Vagina (tissue), 2 donors: ENCODE measurements at regions not wholly inside any gene's neighbourhood (a gene's known extent, or its start where the extent isn't known, plus 50 kb on each side); places are given as distances from the start of the nearest gene placed in this dataset.

ENCODE experiments used
- DNase-seq, 2 donors: peaks; one replicate each; pipeline ENCODE4 v3.0.0-alpha.2; 2017; ENCODE audit errors: extremely low spot score in 2 of 2
- H3K27ac ChIP-seq: fragments of 200-600 bp; sonication (generic); one replicate; pipeline ENCODE4 v1.5.1; 2019
- H3K27me3 ChIP-seq: fragments of 200-600 bp; sonication (generic); one replicate; pipeline ENCODE4 v1.5.1; 2019
- H3K36me3 ChIP-seq, 2 donors: fragments of 200-600 bp; sonication (generic); one replicate each; pipeline ENCODE4 v1.5.1; 2017 to 2019
- H3K4me1 ChIP-seq: fragments of 200-600 bp; sonication (generic); one replicate; pipeline ENCODE4 v1.5.1; 2019
- H3K4me3 ChIP-seq, 2 donors: fragments of 200-600 bp; sonication (generic); 1 replicate in 1 of 2; 2 replicates in 1 of 2; pipeline ENCODE4 v1.5.1; 2016 to 2019
- H3K9me3 ChIP-seq: fragments of 200-600 bp; sonication (generic); one replicate; pipeline ENCODE4 v1.5.1; 2019
- CTCF ChIP-seq, 3 experiments: fragments of 450-650 bp in 2 of 3; fragments of 200-600 bp in 1 of 3; sonication (generic) in 1 of 3; IDR thresholded peaks; one replicate each; pipeline ENCODE4 v1.5.1; 2017 to 2019; ENCODE audit warnings: antibody characterized with exemption in 3 of 3, mild to moderate bottlenecking in 2 of 3, moderate library complexity in 2 of 3
- POLR2A ChIP-seq, 2 donors: fragments of 450-650 bp; IDR thresholded peaks; one replicate each; pipeline ENCODE4 v1.6.1; 2017; ENCODE audit warnings: antibody characterized with exemption in 2 of 2, mild to moderate bottlenecking in 2 of 2, moderate library complexity in 2 of 2
- POLR2AphosphoS5 ChIP-seq, 2 donors: sonication (generic); formaldehyde crosslinking; IDR thresholded peaks; one replicate each; pipeline ENCODE4 v1.9.0; 2017; ENCODE audit warnings: antibody characterized with exemption in 2 of 2, mild to moderate bottlenecking in 2 of 2, low read depth in 1 of 2; ENCODE audit not compliant: insufficient read depth in 1 of 2
- intact Hi-C: fragments of 100-400 bp; cut with DNase I; formaldehyde crosslinking; loops from one replicate; pipeline ENCODE4 v1.15.1; 2023

GRCh38 chr12:59164226-59164625 lies 243.9 kb upstream of the LRIG3 start:
- intact Hi-C loops, result no loop called here
- TF ChIP-seq POLR2A (IDR thresholded peaks at IDR 0.05) (no peak), CTCF (IDR thresholded peaks at IDR 0.05) (no peak), POLR2AphosphoS5 (IDR thresholded peaks at IDR 0.05; ENCODE audit: insufficient read depth in 1 of 2, low read depth in 1 of 2) (no peak)
- no peak for DNase-seq

GRCh38 chr12:59158681-59159080 lies 238.4 kb upstream of the LRIG3 start:
- H3K4me1 ChIP-seq, result no peaks in the 10 kb centered on the region
- no peak for TF ChIP-seq POLR2AphosphoS5 (IDR thresholded peaks at IDR 0.05; ENCODE audit: insufficient read depth in 1 of 2, low read depth in 1 of 2)
- intact Hi-C loops, result loop anchor here (10.0 kb wide), 1 partner anchor 814 kb away; no protein-coding TSS in a partner anchor
- no peak overlapping the region for H3K4me3 ChIP-seq
- no peaks in the 10 kb centered on the region for H3K9me3 ChIP-seq
- H3K36me3 ChIP-seq, result no peaks in the 10 kb centered on the region
- no peak for DNase-seq
- no peaks in the 10 kb centered on the region for H3K27me3 ChIP-seq
- no peak overlapping the region for H3K27ac ChIP-seq

More at GRCh38 chr12:59164226-59164625, 243.9 kb upstream of the LRIG3 start:
- H3K4me1 ChIP-seq, result no peaks in the 10 kb centered on the region
- no peak overlapping the region for H3K27ac ChIP-seq
- no peak overlapping the region for H3K4me3 ChIP-seq
- no peaks in the 10 kb centered on the region for H3K36me3 ChIP-seq
- no peaks in the 10 kb centered on the region for H3K27me3 ChIP-seq
- no peaks in the 10 kb centered on the region for H3K9me3 ChIP-seq

- H3K27me3 ChIP-seq, result no peaks in the 10 kb centered on the region
- no peak overlapping the region for H3K27ac ChIP-seq
- no peak for DNase-seq
- no peaks in the 10 kb centered on the region for H3K4me1 ChIP-seq
- intact Hi-C loops, result loop anchor here (10.0 kb wide), 1 partner anchor 813 kb away; no protein-coding TSS in a partner anchor
- H3K4me3 ChIP-seq, result no peak overlapping the region
- no peaks in the 10 kb centered on the region for H3K36me3 ChIP-seq
- no peaks in the 10 kb centered on the region for H3K9me3 ChIP-seq
- TF ChIP-seq POLR2A (IDR thresholded peaks at IDR 0.05) (no peak), CTCF (IDR thresholded peaks at IDR 0.05) (no peak), POLR2AphosphoS5 (IDR thresholded peaks at IDR 0.05; ENCODE audit: insufficient read depth in 1 of 2, low read depth in 1 of 2) (no peak)
Measured at GRCh38 chr12:59158066-59158465, 237.8 kb upstream of the LRIG3 start.

GRCh38 chr12:59155448-59155847 lies 235.1 kb upstream of the LRIG3 start:
- Histone ChIP-seq H3K9me3 (no peaks in the 10 kb centered on the region), H3K36me3 (no peaks in the 10 kb centered on the region), H3K4me1 (no peaks in the 10 kb centered on the region), H3K27ac (no peak overlapping the region), H3K4me3 (no peak overlapping the region), H3K27me3 (no peaks in the 10 kb centered on the region)
- no peak for DNase-seq
- intact Hi-C loops, result loop anchor here (10.0 kb wide), 1 partner anchor 811 kb away; no protein-coding TSS in a partner anchor
- TF ChIP-seq POLR2AphosphoS5 (IDR thresholded peaks at IDR 0.05; ENCODE audit: insufficient read depth in 1 of 2, low read depth in 1 of 2), result no peak
- TF ChIP-seq POLR2A (IDR thresholded peaks at IDR 0.05), result no peak
- TF ChIP-seq CTCF (IDR thresholded peaks at IDR 0.05), result no peak

GRCh38 chr12:59151243-59151642 lies 230.9 kb upstream of the LRIG3 start:
- H3K36me3 ChIP-seq, result no peaks in the 10 kb centered on the region
- H3K27me3 ChIP-seq, result no peaks in the 10 kb centered on the region
- H3K27ac ChIP-seq, result no peak overlapping the region
- H3K9me3 ChIP-seq, result no peaks in the 10 kb centered on the region
- intact Hi-C loops, result loop anchor here (10.0 kb wide), 1 partner anchor 806 kb away; no protein-coding TSS in a partner anchor
- no peaks in the 10 kb centered on the region for H3K4me1 ChIP-seq
- TF ChIP-seq CTCF (IDR thresholded peaks at IDR 0.05), result no peak
- no peak for TF ChIP-seq POLR2AphosphoS5 (IDR thresholded peaks at IDR 0.05; ENCODE audit: insufficient read depth in 1 of 2, low read depth in 1 of 2)
- TF ChIP-seq POLR2A (IDR thresholded peaks at IDR 0.05), result no peak
- DNase-seq, result no peak
- H3K4me3 ChIP-seq, result no peak overlapping the region
